ENCODE measurements at regions not wholly inside any gene's neighbourhood (a gene's known extent, or its start where the extent isn't known, plus 50 kb on each side); places are given as distances from the start of the nearest gene placed in this dataset.

GRCh38 chr6:3900744-3901336 is 51.7 kb downstream of the FAM50B start:
- no peak for DNase-seq (ENCODE audit: low spot score)
- TF ChIP-seq CTCF (IDR thresholded peaks at IDR 0.05), result no peak
- H3K27ac ChIP-seq, result no peak overlapping the region
- no peak overlapping the region for H3K4me3 ChIP-seq

GRCh38 chr6:3902871-3903648 is 53.9 kb downstream of the FAM50B start:
- no peak for TF ChIP-seq CTCF (IDR thresholded peaks at IDR 0.05)
- no peak for DNase-seq (ENCODE audit: low spot score)
- Histone ChIP-seq H3K4me3 (no peak overlapping the region), H3K27ac (no peak overlapping the region)

GRCh38 chr6:3904518-3904917 is 55.3 kb downstream of the FAM50B start:
- no peak overlapping the region for H3K4me3 ChIP-seq
- no peak overlapping the region for H3K27ac ChIP-seq
- DNase-seq (ENCODE audit: low spot score), result no peak
- TF ChIP-seq CTCF (IDR thresholded peaks at IDR 0.05), result no peak

DNA sequence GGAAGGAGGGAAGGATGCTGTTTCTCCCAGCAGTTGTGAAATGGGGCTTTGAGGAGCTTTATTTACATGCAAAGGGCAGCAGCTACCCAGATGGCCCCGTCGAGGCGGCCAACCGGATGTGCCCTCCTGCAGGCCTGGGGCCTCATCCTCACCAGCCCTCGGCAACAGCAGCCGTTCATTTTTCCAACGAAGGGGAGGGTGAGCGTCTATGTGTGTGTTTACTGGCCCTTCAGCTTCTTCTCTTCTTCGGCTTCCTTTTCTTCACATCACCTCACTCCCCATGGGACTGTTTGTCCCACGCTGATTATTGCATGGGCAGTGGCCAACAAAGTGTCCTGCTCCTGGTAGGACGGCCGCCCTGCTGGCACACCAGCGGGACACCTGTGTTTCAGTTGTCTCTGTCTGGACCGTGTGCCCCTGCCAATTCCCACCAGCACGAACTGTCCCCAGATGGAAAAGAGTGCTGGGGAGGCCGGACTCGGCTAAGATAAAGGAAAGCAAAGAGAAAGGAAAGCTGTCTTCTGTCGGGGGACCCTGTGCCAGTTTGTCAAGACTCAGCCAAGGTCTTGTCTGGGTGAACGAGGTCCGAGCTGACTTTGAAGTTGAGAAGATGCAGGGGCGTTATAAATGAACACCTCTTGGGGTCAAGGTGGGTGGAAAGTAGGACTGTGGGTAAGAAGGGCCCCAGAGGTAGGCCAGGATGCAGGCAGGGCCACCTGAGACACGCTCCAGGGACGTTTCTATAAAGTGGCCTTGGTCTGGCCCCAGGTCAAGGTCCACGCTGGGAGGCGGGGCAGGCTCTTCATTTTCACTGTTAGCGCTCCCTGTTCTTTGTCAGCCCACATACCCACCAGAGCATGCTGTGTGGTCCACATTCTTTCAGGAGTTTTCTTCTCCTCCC is 57.0 kb downstream of the FAM50B start:
- DNase-seq (ENCODE audit: low spot score), result no peak
- no peak for TF ChIP-seq CTCF (IDR thresholded peaks at IDR 0.05)
- Histone ChIP-seq H3K27ac (no peak overlapping the region), H3K4me3 (no peak overlapping the region)

DNA sequence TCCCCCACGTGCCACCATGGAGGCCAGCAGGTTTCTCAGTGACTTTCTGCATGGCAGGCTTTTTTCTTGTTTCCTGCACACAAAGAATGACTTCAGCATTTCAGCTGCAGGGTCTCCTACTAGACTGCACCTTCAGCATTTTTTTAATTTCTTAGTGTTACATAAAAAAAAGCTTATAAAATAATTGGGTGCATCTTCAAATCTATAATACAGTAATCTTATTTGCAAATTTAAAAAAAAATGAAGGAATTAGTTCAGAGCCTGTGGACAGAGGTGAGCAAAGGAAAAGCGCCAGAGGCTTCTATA is 57.6 kb downstream of the FAM50B start:
- no peak for DNase-seq (ENCODE audit: low spot score)
- H3K27ac ChIP-seq, result no peak overlapping the region
- no peak for TF ChIP-seq CTCF (IDR thresholded peaks at IDR 0.05)
- no peak overlapping the region for H3K4me3 ChIP-seq

DNA sequence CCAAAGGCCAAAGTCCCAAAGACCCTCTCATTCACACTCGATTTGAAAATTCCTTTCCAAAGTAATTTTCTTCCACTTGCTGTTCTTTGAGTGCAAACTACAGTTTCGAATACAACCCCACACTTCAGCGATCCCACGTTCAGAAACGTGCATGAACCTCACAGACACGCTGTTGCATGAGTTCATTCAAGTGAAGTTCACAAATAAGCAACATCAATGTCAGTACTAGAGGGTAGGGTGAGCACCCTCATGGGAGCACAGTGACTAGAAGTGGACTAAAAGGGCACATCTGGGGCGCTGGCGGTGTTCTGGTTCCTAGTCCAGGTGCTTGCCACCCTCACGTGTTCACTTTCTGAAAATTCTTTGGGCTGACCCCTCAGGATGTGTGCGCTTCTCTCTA is 59.0 kb downstream of the FAM50B start:
- H3K4me3 ChIP-seq, result no peak overlapping the region
- no peak overlapping the region for H3K27ac ChIP-seq
- TF ChIP-seq CTCF (IDR thresholded peaks at IDR 0.05), result no peak
- no peak for DNase-seq (ENCODE audit: low spot score)
